Activated gamma-delta T cell treated with Interleukin-2 at 50 U/mL for 16 hours (primary cell): ENCODE measurements at regions not wholly inside any gene's neighbourhood (a gene's known extent, or its start where the extent isn't known, plus 50 kb on each side); places are given as distances from the start of the nearest gene placed in this dataset.
"Not testable (repeated sequence)": the region's sequence is repeated elsewhere in the genome, so short reads cannot be mapped to it uniquely, and the experiment has no call there.

Experiments used
- DNase-seq: peaks from one replicate; pipeline ENCODE4 v3.0.0-alpha.2; 2020

DNA sequence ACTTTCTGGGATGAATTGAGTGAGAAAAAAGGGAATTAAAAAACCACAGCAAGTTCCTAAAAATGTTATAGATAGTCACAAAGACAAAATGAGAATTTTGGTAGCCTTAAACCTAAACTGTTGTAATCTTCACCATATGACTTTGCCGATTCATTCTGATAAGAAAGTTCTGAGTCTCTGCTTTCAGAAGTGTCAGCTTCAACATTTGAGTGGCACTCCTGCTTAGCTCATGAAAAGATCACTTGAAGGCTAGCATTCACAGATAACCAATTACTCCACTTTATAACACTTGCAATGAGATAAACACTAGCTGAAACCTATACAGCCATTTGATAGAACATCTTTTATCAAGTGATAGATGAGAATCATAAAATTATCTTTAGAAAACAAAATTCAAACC is 288.1 kb upstream of the POU1F1 start:
- no peak for DNase-seq

DNA sequence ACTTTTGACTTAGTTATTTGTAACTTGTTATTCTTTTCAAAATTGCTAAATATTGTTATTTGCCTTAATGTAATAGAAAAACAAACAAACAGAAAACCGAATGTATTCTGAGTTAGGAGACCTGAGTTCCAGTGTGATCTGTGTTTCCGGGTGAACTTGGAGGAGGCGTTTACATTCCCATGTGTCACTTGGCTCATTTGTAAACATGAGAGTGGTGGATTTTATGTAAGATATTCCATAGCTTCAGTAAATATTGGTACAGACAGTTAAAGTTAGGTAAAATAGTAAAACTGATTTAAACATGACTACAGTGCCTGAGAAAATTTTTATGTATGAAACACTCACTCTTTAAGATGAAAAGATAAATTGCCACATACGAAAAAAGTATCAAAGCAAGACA is 287.3 kb upstream of the POU1F1 start:
- no peak for DNase-seq

DNA sequence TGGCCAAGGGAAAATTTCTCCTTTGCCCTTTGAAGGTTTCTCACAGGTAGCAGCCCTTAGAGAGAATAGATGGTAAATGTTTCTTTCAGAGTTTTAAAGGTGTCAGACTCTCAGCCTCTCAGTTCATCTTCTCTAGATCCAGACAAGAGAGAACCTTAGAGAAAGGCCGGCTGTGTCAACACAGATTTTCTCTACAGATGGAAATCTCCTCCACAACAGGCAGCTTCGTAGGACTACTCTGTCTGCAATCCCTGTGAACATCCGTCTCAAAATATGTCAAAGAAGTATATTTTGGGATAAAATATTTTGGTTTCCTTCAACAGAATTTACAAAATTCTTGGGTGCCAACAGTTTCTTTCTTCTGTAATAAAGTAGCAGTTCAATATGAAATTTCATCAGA is 282.1 kb upstream of the POU1F1 start:
- no peak for DNase-seq

DNA sequence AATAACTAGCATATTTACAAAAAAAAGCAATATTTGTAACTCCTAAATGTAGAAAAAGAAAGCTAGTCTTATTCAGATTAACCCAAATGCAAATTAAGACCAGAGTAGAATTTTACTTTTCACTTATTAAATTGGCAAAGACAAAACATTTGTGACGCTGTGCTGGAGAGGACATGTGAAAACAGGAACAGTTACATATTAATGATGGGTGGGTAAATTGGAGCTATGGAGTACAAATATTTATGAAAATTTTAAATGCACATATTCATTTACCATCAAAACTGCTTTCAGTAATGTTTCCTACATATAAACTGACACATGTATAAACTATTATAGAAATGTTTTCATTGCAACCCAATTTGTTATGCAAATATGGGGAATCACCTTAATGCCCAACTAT is 278.9 kb upstream of the POU1F1 start:
- DNase-seq, result no peak

DNA sequence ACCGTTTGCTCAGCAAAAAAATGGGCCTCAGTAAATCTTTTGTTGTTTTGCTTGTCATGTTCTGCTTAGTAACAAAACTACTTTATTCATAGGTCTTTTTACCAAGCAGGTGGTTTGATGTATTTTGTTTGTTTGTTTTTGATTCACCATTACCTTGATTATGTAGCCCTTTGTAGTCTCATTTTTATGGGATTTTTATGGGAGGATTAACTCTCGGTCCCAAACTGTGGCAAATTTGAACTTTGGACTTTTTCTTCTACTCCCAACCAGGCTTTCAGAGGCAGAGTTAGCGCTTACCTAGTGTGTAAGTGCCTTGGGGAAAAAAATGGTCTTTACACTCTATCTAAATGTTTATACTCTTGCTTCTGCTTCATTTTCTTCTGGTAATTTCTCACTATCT is 276.7 kb upstream of the POU1F1 start:
- DNase-seq, result no peak

DNA sequence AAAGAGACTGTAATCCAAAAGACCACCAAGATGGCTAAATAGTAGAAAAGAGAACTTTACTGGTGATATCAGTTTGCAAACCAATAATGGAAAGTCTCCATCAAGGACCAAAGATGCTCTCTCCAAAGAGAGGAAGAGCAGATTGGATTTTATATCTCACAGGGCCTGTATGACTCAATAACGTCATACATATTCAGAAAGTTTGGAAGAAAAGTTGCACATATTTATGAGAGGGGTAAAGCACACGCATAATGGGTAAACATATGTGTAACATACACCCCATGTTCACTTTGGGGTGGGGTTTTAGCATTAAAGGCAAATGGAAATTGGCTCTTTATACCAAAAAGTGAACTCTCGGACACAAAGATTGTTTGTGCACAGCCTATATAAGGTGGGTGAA is 274.5 kb upstream of the POU1F1 start:
- DNase-seq, result no peak

DNA sequence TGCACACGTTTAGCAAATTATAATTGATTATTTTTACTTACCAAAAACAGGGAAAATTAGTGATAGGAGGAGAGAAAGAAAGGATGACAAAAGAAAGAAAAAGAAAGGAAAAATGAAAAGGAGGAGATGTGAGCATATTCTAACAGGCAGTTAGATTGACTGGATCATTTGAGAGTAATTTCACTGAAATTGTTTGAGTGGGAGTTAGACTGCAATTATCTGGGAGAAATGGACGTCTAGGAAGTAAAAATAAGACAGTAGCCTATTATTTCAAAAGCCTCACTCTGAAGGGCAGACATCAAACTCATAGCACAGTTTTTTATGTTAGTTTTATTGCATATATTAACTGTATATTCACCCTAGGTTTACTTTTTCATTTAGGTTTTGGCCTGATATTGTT is 272.8 kb upstream of the POU1F1 start:
- DNase-seq, result no peak

DNA sequence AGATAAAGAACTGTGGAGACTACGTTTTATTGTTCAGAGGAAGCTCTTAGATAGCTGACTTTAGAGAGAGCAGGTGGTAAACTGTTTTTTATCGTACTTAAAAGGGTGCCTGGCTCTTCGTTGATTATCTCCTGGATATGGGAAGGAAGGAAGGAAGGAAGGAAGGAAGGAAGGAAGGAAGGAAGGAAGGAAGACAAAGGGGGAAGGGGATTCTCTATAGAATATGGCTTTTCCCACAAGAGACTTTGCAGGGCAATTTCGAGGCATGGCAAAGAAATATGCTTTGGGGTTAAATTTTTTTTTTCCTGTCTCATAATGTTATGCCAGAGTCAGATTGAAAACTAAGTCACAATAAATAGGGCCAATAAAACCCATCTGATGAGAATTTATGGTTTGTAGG is 271.9 kb upstream of the POU1F1 start:
- no peak for DNase-seq

DNA sequence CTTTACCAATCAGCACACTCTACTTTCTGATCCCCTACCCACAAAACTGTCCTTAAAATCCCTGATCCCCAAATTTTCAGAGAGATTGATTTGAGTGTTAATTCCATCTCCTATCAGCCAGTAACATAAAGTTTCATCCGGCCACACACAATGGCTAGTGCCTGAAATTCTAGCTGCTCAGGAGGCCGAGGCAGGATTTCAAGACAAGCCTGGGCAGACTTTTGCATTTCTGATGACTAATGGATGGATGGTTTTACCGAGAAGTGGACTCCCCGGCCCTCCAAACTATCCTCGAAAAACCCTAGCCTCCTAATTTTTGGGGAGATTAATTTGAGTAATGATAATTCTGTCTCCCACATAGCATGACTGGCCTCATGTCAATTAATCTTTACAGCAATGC is 269.8 kb upstream of the POU1F1 start:
- no peak for DNase-seq

DNA sequence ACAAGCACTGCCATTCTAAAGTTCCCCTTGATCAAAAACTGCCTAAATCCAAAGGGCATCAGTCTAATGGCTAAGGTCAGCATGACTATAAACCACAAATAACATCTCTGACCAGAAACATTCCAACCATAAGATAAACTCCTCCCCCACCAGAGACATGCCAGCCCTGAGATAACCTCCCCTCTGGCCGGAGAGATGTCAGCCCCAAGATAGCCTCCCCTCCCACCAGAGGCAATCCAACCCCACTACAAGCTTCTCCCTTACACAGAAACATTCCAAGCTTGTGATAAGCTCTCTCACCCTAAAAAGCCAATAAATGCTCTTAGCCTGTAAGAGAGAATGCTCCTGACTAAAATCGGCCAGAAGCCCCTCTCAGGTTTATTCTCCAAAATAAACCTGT is 267.0 kb upstream of the POU1F1 start:
- DNase-seq, result not testable (repeated sequence)

DNA sequence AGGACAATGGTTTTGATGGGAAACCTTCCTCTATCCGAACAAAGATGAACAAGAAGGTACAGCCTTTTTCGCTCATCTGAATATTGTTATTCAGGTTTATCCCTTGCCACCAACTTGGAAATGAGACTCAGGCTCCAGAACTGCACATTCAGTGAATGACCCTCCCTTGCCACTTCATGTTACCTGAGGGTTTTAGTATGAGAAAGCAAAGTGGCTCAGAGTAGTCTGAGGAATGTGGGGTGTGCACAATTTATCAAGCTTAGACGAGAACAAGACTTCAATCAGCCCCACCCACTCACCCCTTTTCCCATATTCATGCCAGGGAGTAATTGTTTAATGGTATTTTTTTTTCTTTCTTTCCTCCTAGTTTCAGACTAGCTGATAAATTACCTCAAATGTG is 265.3 kb upstream of the POU1F1 start:
- DNase-seq, result no peak

DNA sequence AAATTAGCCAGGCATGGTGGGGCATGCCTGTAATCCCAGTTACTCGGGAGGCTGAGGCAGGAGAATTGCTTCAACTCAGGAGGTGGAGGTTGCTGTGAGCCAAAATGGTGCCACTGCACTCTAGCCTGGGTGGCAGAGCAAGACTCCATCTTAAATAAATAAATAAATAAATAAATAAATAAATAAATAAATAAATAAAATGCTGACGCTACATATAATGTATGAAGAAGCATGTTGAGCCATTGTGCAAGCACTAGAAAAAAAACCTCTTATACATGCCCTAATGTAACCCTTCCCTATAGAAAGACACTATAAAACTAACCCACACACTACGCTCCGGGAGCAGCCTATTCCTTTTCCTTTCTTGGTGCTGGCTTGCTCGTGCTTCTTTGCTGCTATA is 262.3 kb upstream of the POU1F1 start:
- DNase-seq, result not testable (repeated sequence)

DNA sequence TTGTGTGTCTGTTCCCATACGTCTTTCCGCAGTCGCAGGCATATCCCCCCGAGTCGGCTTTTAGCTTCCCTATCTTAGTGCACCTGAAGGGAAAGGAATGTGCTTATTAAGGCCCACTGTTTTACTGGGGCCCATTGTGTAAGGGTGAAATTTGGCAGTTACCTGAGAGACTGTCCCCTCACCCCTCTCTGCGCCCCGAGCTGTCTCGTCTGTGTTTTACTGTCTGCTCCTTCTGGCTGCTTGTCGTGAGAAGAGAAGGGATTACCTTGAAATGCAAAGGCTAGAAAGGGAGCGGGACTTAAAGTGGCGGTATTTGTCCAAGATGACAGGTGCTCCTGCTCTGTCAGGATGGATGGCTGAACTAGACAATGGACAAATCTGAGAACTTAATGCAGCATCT is 233.0 kb upstream of the POU1F1 start:
- DNase-seq, result no peak

DNA sequence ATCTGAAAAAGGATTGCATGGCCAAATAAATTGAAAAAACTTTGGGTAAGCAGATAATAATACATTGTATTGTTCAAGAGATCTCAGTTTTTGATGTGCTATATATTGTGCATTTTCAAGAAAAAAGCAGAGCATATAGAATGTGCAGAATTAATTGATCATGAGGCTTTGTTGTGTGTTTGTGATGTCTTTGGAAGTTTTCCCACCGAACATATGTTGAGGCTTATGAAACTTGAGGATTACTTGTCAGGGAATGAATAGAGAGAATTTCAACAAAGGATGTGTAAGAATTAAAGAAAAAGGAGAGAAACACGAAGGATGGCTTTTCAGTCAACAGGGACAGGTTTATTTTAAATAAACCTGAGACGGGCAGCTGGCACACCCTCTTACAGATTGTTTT is 232.5 kb upstream of the POU1F1 start:
- DNase-seq, result no peak

DNA sequence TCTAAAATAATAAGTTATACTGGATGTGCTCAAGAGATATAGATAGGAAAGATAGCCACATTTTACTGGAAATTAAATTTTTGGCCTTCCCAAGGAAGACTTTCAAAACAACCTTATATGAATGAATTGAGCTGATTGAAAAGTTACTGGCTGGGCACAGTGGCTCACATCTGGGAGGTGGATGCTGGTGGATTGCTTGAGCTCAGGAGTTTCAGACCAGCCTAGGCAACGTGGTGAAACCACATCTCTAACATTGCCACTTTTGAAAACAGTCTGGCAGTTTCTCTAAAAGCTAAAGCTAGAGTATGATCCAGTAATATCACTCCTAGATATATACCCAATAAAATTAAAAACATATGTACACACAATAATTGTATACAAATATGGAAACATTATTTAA is 231.4 kb upstream of the POU1F1 start:
- no peak for DNase-seq

DNA sequence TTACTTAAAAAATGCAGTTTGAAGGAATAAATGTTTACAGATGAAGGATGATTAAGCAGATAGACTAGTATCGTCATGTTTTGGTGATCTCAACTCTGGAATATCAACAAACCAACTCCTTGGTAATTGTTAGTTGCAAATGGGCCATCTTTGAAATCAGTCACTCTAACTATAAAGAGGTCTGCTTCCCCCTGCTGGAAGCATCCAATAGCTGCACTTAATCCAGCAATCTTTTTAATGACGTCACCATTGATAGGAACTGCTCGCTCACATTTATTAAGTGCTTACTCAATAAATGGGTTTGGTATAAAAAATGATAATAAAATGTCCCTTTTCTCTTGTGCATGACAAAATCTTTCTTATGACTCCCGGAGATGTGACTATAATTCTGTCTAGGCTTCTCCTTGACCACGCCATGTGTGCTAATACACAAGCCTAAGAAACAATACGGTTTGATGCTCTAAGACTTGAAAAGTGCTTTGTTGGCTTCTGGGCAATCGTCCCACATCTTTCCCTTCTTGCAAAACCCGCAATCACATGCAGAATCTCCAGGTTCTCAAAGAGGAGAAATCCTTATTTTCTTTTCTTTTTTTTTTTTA is 227.6 kb upstream of the POU1F1 start:
- no peak for DNase-seq

DNA sequence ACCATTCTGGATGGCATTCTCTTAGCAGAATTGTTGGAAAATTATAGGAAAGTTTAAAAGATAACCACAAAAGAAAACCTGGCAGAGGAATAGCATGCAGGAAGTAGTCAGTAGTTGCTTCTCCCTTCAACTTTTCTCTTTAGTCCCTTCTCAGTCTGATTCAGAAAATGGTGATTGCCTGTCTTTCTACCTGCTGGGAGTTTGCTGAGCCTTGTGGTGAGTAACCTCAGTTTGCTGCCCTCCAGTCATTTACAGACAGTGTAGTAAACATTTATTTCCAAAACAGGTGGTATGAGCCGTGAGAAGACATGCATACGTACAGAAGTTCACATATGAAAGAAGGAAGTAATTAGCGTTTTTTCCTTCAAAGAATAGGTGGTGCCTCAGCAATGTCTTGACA is 224.7 kb upstream of the POU1F1 start:
- no peak for DNase-seq

DNA sequence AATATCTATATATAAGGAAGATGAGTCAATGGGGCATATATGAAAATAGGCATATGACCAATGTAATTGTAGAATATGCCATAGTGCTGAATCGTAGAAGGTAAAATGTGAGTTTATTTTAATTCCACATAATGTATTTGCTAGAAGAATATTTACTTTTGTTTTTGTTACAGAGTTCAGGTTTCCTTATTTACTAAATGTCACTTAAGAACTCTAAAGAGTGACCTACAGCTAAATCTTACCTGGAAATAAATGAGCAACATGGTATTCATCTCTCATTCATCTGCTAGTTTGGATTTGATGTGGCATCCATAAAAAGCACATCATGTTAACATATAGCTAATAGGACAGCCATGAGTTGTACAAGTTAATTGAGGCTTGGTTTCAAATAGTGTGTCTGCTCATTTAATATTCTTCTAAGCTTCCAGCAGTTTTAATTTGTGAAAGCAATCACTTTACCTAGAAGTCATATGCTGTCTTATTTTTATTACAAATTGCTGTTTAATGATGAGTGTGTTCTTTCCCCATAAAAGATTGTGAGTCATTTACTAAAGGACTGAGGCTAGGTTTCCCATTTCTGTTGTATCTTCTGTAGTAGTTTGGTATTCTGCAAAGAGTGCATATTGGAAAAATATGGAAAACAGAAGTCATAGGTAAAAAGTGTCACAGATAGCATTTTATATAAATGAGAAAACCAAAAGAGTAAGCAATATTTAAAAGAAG is 222.1 kb upstream of the POU1F1 start:
- DNase-seq, result no peak

DNA sequence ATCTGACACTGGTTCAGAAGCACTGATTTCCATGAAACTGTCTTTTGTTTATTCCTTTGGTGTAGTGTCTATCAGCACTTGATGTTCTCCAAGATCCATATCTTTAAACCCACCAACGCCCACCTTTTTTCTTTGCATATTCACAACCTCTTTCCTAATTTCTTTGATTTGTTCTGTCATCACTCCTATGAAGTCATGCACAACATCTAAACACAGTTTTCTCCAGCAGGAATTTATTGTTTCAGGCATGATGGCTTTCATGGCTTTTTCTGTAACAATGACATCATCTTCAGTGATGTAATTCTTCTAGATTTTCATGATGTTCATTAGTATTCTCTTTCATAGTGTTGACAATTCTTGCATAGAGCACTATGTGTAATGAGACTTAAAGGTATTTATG is 219.6 kb upstream of the POU1F1 start:
- no peak for DNase-seq

DNA sequence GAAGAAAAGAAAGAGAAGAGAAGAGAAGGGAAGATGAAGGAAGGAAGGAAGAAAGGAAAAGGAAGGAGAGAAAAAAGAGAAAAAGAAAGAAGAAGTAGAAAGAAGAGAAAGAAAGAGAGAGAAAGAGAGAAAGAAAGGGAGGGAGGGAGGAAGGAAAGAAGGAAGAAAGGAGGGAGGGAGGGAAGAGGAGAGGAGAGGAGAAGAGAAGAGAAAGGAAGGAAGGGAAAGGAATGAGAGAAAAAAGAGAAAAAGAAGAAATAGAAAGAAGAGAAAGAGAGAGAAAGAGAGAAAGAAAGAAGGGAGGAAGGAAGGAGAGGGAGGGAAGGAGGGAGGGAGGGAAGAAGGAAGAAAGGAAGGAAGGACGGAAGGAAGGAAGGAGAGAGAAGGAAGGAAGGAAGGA is 217.9 kb upstream of the POU1F1 start:
- DNase-seq, result no peak

DNA sequence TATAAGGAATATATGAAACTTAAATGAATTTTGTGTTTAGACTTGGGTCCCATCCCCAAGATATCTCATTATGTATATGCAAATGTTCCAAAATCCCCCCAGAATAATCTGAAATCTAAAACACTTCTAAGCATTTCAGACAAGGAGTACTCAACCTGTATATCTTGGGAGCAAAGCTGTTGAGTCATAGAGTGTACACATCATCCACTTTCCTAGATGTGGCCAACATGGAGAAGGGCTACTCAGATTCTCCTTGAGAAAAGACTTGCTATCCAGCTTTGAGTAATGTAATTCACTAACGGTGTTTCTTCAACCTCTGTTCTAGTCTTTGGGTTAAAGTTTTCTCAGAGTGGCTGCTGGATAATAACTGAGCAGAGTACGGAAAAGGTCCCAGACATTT is 215.5 kb upstream of the POU1F1 start:
- no peak for DNase-seq

DNA sequence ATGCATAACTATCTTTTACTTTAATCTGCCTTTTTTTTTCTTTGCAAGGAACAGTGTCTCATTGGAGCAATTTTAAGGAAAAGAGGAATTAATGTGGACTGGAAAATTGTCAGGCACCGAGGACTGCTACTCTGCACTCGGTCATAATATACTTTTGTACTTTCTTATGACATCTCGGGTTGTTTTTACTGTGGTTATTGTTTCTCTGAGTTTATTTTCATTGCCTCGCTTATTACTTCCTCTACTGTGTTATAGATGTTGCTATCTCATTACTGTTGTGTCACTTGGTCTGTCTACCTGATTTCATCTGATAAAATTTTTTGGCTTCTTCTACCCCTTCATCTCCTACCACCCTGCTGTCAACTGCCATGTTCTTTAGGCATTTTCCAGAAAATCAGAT is 213.5 kb upstream of the POU1F1 start:
- no peak for DNase-seq

DNA sequence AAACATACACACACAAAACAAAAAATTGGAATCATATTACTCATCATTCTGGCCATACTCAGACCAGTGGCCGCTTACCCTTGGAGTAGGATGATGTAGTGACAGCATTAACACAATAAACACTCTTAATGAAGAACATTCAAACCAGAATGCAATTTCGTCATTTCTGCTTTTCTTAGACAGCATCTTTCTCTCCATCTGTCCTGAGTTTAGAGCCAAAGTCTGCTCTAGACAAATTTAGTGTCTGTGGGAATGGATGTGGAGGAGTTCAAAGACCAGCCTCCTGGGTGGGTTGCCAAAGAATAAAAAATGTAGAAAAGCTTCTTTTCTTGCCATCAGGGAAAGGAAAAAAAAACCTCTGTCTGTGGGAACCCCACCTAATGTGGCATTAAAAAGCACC is 212.4 kb upstream of the POU1F1 start:
- DNase-seq, result no peak

DNA sequence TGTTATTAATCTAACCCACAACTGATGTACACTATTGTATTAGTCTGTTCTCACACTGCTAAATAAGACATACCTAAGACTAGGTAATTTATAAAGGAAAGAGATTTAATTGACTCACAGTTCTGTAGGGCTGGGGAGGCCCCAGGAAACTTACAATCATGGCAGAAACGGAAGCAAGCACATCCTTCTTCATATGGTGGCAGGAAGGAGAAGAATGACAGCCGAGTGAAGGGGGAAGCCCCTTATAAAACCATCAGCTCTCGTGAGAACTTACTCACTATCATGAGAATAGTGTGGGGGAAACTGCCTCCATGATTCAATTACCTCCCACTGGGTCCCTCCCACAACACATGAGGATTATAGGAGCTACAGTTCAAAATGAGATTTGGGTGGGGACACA is 210.3 kb upstream of the POU1F1 start:
- DNase-seq, result not testable (repeated sequence)

DNA sequence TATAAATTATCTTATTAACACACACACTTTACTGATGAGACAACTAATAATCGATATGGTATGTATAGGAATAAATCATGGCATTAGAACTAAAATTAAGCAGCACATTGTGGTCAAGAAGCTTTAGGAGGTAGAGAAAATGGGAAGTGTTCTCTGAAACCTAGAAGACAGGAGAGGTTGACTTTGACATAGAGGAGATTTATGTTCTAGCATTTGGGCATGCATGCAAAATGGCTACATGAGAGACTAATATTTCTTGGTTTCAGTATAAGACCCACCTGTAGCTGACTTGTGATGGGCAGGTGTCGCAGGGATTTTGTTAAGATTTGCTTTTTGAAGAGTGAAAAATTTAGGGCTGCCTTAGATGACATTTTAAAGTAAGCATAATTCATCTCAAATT is 209.7 kb upstream of the POU1F1 start:
- no peak for DNase-seq
